ENCODE measurements at regions not wholly inside any gene's neighbourhood (a gene's known extent, or its start where the extent isn't known, plus 50 kb on each side); places are given as distances from the start of the nearest gene placed in this dataset.
"Not testable (repeated sequence)": the region's sequence is repeated elsewhere in the genome, so short reads cannot be mapped to it uniquely, and the experiment has no call there.

GRCh38 chr16:48054881-48055601, 100.8 kb downstream of the ABCC12 start:
- peak; percentile 74 for DNase-seq (ENCODE audit: low spot score)

GRCh38 chr16:48053418-48053745, 102.4 kb downstream of the ABCC12 start:
- DNase-seq (ENCODE audit: low spot score) = no peak

- DNase-seq (ENCODE audit: low spot score) = no peak
Measured at GRCh38 chr16:48052731-48053417, 102.9 kb downstream of the ABCC12 start.

- no peak for DNase-seq (ENCODE audit: low spot score)
Measured at GRCh38 chr16:48050871-48051270, 104.9 kb downstream of the ABCC12 start.

GRCh38 chr16:48049847-48050246, 105.9 kb downstream of the ABCC12 start:
- DNase-seq (ENCODE audit: low spot score) = no peak

GRCh38 chr16:48047720-48048119, 108.1 kb downstream of the ABCC12 start:
- no peak for DNase-seq (ENCODE audit: low spot score)

GRCh38 chr16:48047241-48047640, 108.6 kb downstream of the ABCC12 start:
- DNase-seq (ENCODE audit: low spot score) = no peak

- DNase-seq (ENCODE audit: low spot score) = no peak
Measured at GRCh38 chr16:48044117-48044516, 111.7 kb downstream of the ABCC12 start.

GRCh38 chr16:48041981-48042421, 113.8 kb downstream of the ABCC12 start:
- DNase-seq (ENCODE audit: low spot score) = no peak

GRCh38 chr16:48035142-48035541, 120.7 kb downstream of the ABCC12 start:
- DNase-seq (ENCODE audit: low spot score) = no peak

GRCh38 chr16:48030926-48031325, 124.9 kb downstream of the ABCC12 start:
- DNase-seq (ENCODE audit: low spot score) = no peak

GRCh38 chr16:48029768-48030167, 126.0 kb downstream of the ABCC12 start:
- DNase-seq (ENCODE audit: low spot score) = no peak

- DNase-seq (ENCODE audit: low spot score) = no peak
Measured at GRCh38 chr16:48025359-48025758, 130.4 kb downstream of the ABCC12 start.

- DNase-seq (ENCODE audit: low spot score) = no peak
Measured at GRCh38 chr16:48024042-48024441, 131.8 kb downstream of the ABCC12 start.

GRCh38 chr16:48022496-48022895, 133.3 kb downstream of the ABCC12 start:
- DNase-seq (ENCODE audit: low spot score) = no peak

- not testable (repeated sequence) for DNase-seq (ENCODE audit: low spot score)
Measured at GRCh38 chr16:48020617-48021016, 135.2 kb downstream of the ABCC12 start.

GRCh38 chr16:48014349-48015135, 141.3 kb downstream of the ABCC12 start:
- peak; percentile 43 for DNase-seq (ENCODE audit: low spot score)

GRCh38 chr16:48013491-48013901, 142.3 kb downstream of the ABCC12 start:
- DNase-seq (ENCODE audit: low spot score) = peak; percentile 14

GRCh38 chr16:48011878-48012658, 143.7 kb downstream of the ABCC12 start:
- no peak for DNase-seq (ENCODE audit: low spot score)

- no peak for DNase-seq (ENCODE audit: low spot score)
Measured at GRCh38 chr16:48011466-48011865, 144.3 kb downstream of the ABCC12 start.

GRCh38 chr16:48008011-48008525, 147.7 kb downstream of the ABCC12 start:
- no peak for DNase-seq (ENCODE audit: low spot score)
